Central memory CD4-positive, alpha-beta T cell (primary cell): ENCODE measurements at regions not wholly inside any gene's neighbourhood (a gene's known extent, or its start where the extent isn't known, plus 50 kb on each side); places are given as distances from the start of the nearest gene placed in this dataset.

Experiments used
- DNase-seq: peaks from one replicate; pipeline ENCODE4 v3.0.0; 2022

DNA sequence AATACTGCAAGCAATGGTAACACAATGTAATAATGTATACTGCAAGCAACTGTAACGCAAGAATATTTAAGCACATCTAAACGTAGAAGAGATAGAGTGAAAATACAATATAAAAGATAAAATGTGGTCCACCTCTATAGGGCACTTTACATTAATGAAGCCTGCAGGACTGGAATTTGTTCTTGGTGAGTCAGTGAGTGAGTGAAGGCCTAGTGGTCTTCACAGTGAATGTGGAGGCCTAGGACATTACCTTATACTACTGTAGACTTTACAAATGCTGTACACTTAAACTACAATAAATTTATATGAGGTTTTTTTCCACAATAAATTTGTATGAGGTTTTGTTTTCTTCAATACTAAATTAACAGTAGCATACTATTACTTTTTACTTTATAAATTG is 287.4 kb upstream of the SNX7 start:
- no peak for DNase-seq

DNA sequence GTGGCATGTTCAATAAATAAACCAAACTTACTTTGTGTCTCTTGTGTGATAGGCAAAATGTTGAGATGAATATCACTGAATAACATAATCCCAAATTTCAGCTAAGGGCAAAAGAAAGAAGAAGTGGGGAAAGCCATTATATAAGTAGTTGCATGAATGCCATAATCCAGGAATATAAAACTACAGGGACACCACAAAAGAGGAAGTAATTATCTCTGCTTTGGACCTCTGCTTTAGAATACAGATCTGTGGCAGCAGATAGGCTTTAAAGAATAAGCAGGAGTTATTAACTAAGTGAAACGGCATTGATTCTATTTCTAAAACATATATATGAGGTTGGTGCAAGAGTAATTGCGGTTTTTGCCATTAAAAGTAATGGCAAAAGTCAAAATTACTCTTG is 288.5 kb upstream of the SNX7 start:
- no peak for DNase-seq

DNA sequence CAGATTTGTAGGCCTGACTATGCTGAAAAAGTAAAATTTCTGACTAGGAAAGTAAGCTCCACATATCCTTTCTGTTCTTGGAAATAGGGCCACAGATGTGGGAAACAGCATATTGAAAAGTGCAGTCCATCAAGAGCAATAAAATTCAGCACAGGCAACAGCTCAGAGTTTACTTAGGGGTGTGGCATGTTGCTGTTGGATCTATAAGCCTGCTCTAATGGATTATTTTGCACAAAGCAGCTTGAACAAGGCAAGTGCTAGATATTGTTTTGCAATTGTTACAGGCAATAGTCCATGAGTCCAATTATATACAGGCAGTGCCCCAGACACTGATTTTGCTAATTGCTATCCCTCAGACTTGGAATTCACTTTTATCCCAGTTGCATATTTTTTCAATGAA is 289.8 kb upstream of the SNX7 start:
- no peak for DNase-seq

DNA sequence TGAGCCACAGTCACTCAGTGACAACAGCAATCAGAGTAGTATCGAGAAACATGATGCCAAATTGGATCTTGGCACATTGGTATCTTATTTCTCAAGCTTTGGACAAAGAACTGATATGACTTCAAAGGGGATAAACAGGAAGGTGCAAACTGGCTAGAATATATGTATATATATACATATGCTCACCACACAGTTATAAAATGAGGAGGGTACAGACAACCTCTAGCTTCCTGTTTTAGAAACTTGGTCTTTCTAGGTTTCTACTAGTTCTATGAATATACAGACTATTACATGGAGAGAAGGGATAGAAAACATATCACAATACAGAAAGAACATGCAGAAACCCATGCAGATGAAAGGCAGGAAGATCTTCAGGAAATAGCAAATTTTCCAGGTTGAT is 292.1 kb upstream of the SNX7 start:
- no peak for DNase-seq

DNA sequence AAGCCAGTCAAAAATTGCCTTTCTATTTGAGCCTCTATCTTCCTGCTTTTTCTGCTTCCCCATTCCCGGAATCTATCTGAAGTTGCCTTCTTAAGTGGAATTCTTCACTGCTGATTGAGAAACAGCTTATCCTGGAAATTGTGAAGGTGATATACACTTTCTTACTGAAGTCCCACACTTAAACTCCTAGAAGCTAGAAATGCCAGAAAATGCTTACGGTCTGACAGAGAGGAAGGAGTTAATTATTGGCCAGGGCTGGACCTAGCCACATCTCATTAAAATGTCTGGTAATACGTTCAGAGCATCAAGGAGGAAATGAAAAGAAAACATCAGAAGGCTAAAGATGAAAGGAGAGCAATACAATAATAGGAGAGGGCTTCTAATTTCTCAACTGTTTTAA is 292.5 kb upstream of the SNX7 start:
- DNase-seq: no peak

DNA sequence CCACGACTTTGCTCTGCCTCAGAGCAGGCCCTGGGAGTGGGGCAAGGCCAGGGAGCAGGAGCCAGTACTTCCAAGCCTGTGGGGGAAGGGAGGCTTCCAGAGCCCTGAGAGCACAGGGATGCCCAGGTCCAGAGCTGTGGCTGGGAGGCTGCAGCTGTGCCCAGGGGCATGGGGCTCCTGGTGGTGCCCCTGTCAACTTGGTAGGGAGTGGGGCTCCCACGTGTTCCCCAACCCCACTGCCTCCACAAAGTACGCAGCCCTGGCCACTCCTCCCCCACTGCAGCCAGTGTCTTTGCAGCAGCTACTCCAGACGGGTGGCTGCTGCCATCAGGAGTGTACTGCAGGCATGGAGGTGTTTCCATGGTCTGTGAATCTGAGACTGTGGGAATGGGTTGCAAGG is 294.1 kb upstream of the SNX7 start:
- no peak for DNase-seq

DNA sequence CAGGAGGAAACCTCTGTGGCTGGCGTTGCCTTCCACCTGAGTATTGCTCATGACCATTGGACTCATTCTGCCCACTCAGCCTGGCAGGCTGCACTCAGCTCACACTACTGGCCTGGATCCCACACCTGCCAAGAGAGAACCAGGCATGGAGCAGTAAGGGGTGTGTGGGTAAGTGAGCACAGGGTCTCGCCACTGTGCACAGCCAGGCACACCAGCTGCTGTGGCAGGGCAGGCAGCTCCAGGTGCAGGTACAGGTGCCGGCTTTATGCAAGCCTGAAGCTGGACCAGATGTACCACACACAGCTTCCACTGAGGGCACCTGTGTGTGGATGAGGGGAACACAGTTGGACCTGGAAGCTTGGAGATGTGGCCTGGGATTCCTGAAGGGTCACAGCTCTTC is 295.2 kb upstream of the SNX7 start:
- DNase-seq: no peak

DNA sequence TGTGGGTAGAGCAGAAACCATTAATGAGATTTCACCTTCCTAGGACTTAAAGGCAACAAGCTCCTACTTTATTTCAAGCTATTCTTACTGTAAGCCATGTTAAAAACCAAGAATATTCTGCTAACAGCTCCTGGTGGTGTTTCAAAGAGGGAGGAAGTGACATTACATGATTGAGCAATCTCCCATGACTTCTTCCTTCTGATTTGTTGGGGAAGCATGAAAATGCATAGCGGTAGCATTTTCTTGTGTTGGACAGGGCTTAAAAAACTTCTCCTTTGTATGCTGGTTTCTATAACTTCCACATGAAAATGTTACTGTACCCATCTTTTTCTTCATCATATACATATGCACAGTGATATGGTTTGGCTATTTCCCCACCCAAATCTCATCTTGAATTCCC is 297.0 kb upstream of the SNX7 start:
- no peak for DNase-seq

DNA sequence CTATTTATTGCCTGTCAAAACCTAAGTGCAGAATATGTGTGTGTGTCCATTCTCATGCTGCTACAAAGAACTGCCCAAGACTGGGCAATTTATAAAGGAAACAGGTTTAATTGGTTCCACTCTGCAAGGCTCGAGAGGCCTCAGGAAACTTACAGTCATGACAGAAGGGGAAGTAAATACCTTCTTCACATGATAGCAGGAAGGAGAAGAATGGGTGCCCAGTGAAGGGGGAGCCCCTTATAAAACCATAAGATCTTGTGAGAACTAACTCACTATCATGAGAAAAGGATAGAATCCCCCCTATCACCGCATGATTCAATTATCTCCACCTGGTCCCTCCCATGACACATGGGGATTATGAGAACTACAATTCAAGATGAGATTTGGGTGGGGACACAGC is 300.7 kb upstream of the SNX7 start:
- DNase-seq: no peak

DNA sequence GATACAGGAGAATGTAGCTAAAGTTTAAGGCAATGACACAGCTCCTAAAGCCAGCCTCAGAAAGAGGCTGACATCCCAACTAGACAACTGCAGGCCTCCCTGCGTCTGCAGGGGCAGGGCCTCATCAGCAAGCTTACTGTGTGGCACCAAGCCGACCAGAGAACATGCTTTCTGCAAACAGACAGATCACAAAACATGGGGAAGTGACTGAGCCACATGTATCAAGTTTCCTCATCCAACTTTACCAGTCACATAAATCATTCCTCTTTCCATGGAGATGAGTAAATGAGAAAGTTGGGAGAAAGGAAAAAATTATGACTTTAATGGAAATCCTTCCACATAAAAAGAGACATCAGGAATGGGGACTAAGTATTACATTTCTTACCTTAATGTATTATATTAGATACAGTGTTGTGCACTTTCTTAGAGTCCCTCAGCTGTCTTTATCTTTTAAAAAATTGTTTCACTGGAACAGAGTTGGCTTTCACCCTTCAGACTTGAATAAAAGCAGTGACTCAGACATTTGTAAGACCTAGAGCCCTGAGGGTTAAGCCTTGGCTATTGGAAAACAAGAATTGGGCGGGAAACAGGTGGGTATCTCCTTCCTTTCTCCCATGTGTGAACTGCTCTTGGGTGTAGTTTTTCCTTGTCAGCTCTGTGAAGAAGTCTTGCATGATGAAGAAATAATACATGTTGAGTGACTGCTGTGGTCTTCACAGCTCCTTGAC is 305.7 kb upstream of the SNX7 start:
- no peak for DNase-seq

DNA sequence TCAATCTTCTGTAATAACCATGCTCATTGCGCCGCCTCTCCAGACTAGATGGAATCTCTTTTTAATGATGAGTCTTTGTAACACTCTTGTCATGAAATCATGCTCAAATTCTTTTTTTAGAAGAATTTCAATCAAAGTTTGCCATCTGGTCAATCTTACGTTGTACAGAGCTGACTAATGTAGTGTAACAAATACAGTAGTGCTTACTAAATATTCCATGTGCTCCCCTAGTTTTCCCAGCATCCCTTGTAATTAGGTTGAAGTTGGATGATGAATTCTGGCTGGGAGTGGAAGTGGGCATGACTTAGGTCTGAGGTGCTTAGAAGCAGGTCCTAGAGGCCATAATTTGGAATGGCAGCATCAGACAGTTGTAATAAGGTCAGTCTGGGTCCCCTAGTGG is 309.1 kb upstream of the SNX7 start:
- no peak for DNase-seq

DNA sequence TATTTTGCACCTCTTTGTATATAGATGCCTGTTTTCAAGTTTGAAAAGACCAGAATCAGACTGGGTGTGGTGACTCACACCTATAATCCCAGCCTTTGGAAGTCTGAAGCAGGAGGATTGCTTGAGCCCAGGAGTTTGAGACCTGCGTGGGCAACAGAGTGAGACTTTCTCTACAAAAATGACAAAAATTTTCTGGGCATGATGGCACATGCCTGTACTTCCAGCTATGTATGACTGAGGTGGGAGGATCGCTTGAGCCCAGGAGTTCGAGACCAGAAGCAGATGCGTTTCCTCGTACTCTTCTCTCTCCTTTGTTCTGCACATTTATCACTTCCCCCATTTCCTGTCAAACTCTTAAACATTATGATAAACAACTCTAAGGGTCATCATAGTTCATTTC is 310.0 kb upstream of the SNX7 start:
- no peak for DNase-seq

DNA sequence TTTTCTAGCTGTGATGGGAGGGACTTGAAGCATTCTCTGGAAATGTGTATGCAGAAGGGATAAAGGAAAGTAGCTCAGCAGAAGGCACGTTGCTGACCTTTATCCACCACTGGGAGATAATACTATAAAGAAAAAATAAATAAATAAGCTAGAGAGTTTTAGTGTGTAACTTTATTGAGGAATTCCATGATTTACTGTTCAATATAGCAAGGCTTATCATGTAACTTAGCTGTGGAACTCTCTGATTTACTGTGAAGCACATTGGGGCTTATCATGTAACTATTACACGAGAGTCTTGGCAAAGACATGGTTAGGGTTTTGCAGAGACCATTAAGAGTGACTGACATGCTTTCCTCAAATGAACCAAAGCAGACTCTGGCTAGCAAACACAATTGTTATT is 316.1 kb upstream of the SNX7 start:
- no peak for DNase-seq

DNA sequence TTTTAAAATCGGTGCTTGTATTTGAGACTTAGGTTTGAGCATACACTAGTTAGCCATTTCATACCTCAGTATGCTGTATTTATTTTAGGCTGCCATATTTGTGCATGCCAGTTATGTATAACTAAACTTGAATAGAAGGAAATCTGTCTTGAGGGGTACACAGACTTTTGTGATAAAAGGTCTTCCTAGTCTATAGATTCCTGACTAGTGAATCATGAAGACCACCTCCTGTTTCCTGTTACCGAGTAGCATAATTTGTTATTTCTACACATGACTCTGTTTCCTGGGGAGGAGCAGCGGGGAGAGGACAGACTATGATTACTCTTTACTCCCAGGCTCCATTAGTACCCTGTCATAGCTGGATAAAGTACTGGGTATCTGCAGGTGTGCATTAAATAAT is 316.8 kb upstream of the SNX7 start:
- no peak for DNase-seq

DNA sequence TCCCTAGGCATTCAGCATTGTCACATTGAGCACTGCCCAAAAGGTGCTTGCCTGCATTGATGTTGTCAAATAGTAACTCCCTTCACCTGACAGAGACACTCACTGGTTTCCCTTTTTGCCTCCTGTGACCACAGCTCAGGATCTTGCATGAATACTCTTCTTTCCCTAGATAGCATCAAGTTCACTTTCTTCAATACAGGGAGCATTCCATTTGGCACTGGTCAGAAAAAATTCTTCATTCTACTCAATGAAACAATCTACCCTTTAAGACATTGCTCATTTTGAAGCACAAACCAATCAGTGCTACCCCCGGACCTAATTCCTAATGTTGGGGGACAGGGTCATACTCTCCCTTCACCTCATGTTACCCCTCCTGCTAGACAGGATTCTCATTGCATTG is 319.0 kb upstream of the SNX7 start:
- no peak for DNase-seq

DNA sequence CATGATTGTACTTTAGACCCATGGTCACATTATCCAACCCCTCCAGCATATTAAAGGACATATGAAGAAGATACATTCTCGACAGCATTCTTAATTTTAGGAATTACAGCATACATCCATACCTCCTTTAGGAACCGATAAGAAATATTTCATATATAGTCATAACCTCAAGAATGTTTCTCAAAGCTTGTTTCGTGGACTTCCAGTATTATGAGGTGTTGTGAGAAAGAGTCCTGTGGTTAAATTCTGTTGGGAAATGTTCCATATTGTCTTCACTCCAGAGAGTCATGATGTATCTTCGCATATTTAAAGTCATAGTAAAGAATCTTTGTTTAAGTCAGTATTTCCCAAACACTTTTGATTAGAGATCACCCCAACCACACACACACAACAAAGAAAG is 321.0 kb upstream of the SNX7 start:
- no peak for DNase-seq

DNA sequence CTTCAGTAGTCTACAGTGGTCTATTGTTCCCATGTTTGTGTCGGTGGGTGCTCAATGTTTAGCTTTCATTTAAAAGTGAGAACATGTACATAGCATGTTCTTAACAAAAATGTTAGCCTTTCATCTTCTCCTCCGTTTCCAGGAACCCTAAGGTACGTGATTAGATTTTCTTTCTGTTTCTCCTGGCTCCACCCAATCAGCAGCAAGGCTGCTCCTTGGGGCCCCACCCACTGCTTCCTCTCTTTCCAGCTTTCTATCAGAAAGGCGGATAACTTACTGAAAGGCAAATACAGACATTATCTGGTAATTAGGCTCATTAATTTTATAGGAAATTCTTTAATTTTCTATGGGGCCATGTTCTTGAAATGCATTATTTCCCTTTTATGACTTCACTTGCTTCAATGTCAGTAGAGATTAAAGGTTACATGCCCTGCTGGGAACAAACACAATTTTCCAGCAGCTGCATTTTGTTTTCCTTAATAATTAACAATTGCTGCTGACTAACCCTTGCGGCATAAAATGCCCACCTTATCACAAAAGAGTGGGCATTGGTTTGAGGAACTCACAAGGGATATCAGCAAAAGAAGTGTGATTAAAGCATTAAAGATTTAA is 324.9 kb upstream of the SNX7 start:
- DNase-seq: no peak

DNA sequence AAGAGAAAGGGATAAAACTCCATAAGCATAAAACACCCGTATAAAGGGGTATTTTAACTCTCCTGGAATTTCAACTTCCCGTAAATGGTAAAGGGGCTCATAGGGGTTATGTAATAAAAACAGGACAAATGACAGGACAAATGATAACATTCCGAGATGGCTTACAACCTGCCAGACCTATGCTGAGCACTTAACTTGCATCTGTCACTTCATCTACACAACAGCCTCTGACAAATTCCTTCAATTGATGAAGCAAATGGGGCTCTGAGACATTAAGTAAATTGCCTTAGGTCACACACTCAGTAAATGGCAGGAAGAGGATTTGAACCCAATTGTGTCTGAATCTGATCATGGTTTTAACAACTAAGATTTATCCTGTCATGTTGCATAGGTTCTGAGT is 327.6 kb upstream of the SNX7 start:
- no peak for DNase-seq

DNA sequence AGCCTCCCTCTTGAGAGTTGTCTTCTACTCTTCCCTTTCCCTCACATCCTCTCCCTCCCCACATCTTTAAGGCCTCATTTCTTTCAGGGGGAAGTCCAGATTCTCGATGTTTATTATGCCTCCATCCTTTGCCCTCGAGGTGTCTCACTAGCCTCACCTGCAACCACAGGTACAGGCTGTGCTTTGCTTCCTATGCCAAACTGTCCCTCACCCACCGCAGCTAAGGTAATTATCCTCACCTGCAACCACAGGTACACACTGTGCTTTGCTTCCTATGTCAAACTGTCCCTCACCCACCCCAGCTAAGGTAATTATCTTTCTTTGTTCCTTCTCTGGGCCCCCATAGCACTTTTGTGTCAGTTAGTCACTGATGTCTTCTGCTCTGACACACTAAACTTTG is 328.1 kb upstream of the SNX7 start:
- no peak for DNase-seq

DNA sequence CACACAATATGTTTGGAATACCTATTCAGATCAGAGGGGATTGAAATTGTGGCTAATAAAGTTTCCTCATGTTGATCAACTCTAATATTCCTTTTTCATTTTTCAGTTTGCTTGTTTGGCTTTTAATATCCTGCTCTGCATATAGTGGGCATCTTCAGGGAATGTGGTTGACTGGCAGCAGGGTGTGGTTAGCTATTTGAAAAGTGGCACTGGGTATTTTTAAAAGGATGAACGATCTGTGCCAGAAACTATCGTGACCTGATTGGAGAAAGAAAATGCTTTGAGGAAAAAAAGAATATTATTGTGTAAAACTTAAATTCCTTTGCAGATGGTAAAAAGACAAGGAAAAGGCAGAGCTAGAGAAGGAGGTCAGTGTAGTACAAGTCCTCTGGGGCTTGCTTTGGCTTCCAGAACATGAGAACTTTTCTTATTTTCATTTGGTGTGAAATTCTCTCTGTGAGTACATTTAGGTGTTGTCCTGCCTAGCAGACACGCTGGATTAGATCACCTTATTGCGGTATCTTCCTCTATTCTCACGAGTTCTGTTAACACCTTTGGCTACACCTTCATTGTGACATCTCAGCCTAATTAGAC is 329.7 kb upstream of the SNX7 start:
- no peak for DNase-seq

DNA sequence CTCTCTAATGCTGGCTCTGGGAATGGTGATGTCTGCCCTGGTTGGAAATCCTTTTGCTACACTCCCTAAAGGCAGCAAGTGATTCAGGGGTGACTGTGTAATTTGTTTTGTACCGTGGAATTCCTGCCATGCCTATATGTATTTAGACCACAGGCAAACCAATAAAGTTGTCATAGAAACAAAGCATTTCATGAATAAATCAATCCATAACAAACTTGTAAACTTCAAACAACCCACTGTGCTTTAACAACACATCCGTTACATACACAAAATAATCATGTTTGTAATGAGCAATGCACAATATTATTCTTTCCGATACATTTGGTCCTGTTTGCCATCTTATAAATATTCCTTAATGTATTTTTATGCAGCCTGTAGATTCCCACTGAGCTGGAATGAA is 330.3 kb upstream of the SNX7 start:
- DNase-seq: no peak

DNA sequence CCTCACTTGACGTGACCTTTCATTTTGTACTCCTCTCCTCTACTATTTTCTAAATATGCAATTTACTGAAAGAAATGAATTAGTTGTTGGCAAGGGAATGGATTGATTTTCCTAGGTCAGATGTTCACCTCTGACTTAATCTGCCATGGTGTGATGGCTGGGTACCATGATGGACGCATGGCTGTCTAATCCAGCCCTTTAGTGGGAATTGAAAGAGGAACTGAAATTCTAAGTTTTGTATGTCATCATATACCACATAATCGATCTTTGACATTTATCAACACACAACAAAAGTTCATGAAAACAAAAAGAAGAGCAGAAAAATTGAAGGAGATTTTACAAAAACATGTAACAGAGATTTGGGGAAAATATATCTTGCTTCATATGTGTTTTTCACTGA is 331.3 kb upstream of the SNX7 start:
- no peak for DNase-seq

DNA sequence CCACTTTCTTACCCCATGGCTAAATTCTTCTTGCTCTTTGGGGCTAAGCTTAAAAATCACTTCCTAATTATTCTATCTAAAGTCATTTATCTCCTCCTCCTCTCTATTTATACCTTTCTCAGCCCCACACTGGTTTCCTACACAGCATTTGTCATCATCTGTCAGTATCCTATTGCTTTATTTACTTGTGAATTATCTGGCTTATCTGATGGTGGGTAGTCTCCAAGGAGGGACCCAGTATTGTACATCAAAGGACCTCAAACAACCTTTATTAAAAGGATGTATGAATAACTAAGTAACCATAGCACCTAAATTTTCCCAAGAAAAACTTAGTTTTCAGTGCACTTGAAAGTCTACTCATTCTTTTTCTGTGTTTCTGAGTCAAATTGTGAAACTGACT is 332.7 kb upstream of the SNX7 start:
- DNase-seq: no peak

DNA sequence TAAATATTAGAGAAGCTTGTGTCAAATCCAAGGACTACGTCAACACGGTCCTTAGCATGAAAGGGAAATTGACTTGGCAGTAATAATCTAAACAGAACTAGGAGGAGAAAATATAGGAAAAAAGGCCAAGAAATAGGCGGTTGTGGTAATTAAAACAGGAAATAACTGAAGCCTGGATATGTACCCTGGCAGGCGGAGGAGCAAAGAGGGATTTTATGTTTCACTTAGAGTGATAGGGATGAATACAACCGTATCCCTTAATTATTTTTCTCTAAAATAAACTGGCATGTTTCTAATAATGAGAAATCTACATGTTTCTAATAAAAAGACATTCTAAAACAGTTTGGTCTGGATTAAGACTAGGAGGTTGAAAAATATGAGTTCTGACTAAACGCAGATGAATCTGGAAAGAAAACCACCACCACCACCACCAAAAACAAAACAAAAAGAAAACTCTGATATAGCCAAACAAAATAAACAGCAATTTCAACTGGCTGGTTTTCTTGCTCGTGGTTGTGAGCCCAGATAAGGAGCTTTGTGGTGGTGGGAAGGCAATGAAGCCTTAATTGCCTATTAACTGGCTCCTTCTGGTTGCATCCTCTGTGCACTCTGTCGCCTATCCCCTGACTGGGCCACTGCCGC is 334.2 kb upstream of the SNX7 start:
- DNase-seq: no peak
